ENCODE measurements at regions not wholly inside any gene's neighbourhood (a gene's known extent, or its start where the extent isn't known, plus 50 kb on each side); places are given as distances from the start of the nearest gene placed in this dataset.

DNA sequence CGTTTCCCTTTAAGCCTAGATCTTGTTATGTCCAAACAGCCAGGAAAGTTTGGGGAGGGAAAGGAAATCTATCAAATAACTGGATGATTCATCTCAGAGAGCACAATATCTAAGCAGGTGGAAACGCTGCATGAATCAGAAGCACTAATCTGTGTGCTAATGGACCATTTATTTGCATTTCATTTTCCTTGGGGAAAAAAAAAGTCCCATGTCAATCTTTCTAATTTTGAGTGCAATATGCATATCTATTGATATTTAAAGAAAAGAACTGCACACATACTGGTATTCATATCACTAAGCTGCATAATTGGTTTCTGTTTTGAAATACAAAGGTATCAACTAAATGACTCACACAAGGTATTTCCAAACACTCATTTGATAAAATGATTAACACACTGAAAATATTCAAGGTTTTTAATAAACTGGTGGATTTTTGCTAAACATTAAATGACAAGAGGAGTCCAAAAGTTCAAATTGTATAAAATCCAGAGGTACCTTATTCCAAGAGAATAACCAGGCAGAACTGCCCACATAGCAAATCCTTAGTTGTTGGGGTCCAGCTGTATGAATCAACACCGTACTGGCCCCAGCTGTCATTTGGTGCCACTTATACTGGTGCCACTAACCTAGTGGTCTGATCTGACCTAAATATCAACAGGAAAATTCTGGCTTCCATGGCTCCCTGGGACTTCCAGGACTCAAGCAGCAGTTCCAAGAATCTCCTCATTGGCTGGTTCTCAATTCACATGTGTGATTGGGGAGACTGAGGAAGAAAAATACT is 122.2 kb upstream of the SP4 start:
- TF ChIP-seq L3MBTL2 (conservative IDR thresholded peaks at IDR 0.05) (no peak), ELF4 (IDR thresholded peaks at IDR 0.05) (no peak), NFRKB (IDR thresholded peaks at IDR 0.05) (no peak), SP1 (IDR thresholded peaks at IDR 0.05) (no peak), TARDBP (IDR thresholded peaks at IDR 0.05) (no peak), FOXA1 (IDR thresholded peaks at IDR 0.05) (no peak), FOXM1 (IDR thresholded peaks at IDR 0.05; ENCODE audit: borderline replicate concordance) (no peak), BHLHE40 (IDR thresholded peaks at IDR 0.05; ENCODE audit: borderline replicate concordance) (no peak), HDGF (IDR thresholded peaks at IDR 0.05; ENCODE audit: borderline replicate concordance) (no peak)
- TF ChIP-seq, protein P1, sequence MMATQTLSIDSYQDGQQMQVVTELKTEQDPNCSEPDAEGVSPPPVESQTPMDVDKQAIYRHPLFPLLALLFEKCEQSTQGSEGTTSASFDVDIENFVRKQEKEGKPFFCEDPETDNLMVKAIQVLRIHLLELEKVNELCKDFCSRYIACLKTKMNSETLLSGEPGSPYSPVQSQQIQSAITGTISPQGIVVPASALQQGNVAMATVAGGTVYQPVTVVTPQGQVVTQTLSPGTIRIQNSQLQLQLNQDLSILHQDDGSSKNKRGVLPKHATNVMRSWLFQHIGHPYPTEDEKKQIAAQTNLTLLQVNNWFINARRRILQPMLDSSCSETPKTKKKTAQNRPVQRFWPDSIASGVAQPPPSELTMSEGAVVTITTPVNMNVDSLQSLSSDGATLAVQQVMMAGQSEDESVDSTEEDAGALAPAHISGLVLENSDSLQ (IDR thresholded peaks at IDR 0.05), result no peak
